SJSA1 (cell line): ENCODE measurements at regions not wholly inside any gene's neighbourhood (a gene's known extent, or its start where the extent isn't known, plus 50 kb on each side); places are given as distances from the start of the nearest gene placed in this dataset.

Source experiments
- DNase-seq, 2 experiments: peaks; one replicate each; pipeline ENCODE4 v3.0.0-alpha.2; 2015 to 2020; ENCODE audit warnings: low spot score in 2 of 2, low read depth in 1 of 2
- H3K27ac ChIP-seq: fragments of 250-450 bp; sonication (Bioruptor Pico); 2 replicates; pipeline ENCODE4 v1.5.1; 2020; ENCODE audit warnings: mild to moderate bottlenecking, moderate library complexity
- H3K27me3 ChIP-seq: fragments of 250-450 bp; sonication (Bioruptor Pico); replicated peaks from 2 replicates; pipeline ENCODE4 v1.5.1; 2020; ENCODE audit warnings: mild to moderate bottlenecking, moderate library complexity
- H3K36me3 ChIP-seq: fragments of 250-450 bp; sonication (Bioruptor Pico); 2 replicates; pipeline ENCODE4 v1.5.1; 2020; ENCODE audit warnings: mild to moderate bottlenecking
- H3K4me1 ChIP-seq: fragments of 250-450 bp; sonication (Bioruptor Pico); replicated peaks from 2 replicates; pipeline ENCODE4 v1.6.1; 2021; ENCODE audit warnings: mild to moderate bottlenecking
- H3K4me3 ChIP-seq: fragments of 250-450 bp; sonication (Bioruptor Pico); 2 replicates; pipeline ENCODE4 v1.5.1; 2020; ENCODE audit warnings: mild to moderate bottlenecking
- H3K9me3 ChIP-seq: fragments of 250-450 bp; sonication (Bioruptor Pico); replicated peaks from 2 replicates; pipeline ENCODE4 v1.5.1; 2020; ENCODE audit warnings: mild to moderate bottlenecking

DNA sequence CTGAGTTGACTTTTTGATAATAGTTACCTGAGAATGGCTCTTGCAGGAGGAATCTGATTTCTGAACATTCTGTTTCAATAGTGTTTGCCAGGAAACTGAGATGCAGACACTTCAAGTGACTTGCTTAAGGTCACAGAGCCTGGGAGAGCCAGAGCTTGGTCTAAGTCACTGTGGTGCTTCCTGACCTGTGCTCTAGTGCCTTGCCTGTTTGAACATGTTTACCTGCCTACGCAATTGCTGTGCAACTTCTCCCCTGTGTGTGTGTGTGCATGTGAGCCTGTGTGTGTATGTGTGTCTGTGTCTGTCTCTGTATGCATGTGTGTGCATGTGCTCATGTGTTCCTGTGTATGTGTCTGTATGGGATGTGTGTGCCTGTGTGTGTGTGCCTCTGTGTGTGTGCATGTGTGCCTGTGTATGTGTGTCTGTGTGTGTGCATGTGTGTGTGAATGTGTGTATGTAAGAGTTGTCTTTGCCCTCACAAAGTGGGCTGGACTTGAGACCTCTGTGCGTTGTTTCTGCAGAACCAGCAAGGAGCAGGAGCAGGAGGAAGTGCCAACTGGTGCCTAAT, 185.8 kb downstream of the GADD45G start:
- no peaks in the 10 kb centered on the region for H3K4me1 ChIP-seq
- H3K9me3 ChIP-seq = no peaks in the 10 kb centered on the region
- H3K4me3 ChIP-seq = no peak overlapping the region
- no peaks in the 10 kb centered on the region for H3K27me3 ChIP-seq
- no peaks in the 10 kb centered on the region for H3K36me3 ChIP-seq
- no peak for DNase-seq
- no peak overlapping the region for H3K27ac ChIP-seq

- Histone ChIP-seq H3K4me3 (no peak overlapping the region), H3K27me3 (no peaks in the 10 kb centered on the region), H3K27ac (no peak overlapping the region), H3K4me1 (no peaks in the 10 kb centered on the region), H3K36me3 (no peaks in the 10 kb centered on the region), H3K9me3 (no peaks in the 10 kb centered on the region)
- DNase-seq = no peak
Measured at GRCh38 chr9:89791754-89792153, 186.9 kb downstream of the GADD45G start.

DNA sequence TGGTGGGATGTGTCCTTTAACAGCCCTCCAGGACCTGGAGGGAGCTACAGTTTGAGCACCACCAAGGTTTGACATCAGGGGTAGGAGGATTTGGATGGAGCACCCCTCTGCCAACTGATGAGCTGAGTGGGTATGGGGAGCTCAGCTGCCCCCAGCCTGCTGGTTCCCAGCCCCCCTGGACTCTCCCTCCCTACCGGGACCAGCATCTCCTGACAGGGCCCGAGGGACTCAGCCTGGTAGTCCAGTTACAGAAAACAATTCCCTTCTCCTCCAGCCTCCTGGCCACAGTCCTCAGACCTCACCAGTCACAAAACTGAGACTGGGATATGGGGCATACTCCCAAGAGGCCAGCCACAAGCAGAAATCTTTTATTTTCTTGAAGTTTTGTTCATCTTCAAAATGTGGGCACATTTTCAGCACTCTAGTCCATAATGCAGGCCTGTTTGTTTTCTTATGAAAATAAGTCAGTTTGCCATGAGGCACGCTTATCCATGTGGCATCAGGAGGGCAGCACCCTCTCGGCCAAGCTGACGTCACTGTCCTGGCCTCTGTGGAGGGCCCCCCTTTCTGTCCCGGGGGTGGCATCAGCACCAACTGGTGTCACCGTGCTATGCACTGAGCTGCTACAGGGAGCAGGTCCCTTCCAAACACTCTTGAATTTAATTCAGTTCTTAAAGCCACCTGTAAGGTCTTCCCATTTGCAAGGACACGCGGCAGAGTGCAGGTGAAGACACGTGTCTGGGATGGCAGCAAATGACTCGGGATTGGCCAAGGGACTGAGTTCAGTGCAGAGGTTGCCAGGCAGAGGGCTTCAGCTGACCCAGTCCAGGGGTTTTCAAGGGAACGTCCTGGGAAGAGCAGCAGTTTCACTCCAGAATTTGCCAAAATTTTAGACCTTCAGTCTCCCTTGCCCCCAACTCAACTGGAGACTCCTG, 187.6 kb downstream of the GADD45G start:
- DNase-seq = no peak
- no peaks in the 10 kb centered on the region for H3K36me3 ChIP-seq
- H3K4me1 ChIP-seq = no peaks in the 10 kb centered on the region
- no peak overlapping the region for H3K27ac ChIP-seq
- H3K9me3 ChIP-seq = no peaks in the 10 kb centered on the region
- no peak overlapping the region for H3K4me3 ChIP-seq
- no peaks in the 10 kb centered on the region for H3K27me3 ChIP-seq

DNA sequence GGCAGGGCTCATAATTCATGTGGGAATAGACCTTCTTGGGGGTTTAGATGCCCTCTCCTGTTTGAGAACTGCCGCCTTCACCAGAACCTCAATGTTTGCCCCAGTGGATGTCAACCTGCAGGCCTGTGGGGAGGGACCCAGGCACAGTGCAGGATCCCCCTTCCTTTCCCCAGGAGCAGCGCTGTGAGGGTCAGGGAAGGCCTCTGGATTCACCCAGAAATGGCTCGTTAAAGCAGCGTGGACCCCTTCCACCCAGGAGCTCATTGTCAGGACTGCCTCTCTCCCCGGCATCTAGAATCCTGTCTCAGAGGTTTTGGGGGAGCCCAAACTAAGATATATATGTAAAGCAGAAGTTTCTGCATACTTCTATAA, 188.3 kb downstream of the GADD45G start:
- Histone ChIP-seq H3K4me3 (no peak overlapping the region), H3K36me3 (no peaks in the 10 kb centered on the region), H3K27me3 (no peaks in the 10 kb centered on the region), H3K4me1 (no peaks in the 10 kb centered on the region), H3K27ac (no peak overlapping the region), H3K9me3 (no peaks in the 10 kb centered on the region)
- no peak for DNase-seq

- H3K27ac ChIP-seq = no peak overlapping the region
- H3K9me3 ChIP-seq = no peaks in the 10 kb centered on the region
- H3K36me3 ChIP-seq = no peaks in the 10 kb centered on the region
- H3K4me3 ChIP-seq = no peak overlapping the region
- H3K27me3 ChIP-seq = no peaks in the 10 kb centered on the region
- H3K4me1 ChIP-seq = no peaks in the 10 kb centered on the region
- DNase-seq = no peak
Measured at GRCh38 chr9:89793551-89793950, 188.7 kb downstream of the GADD45G start.

GRCh38 chr9:89794918-89795317, 190.1 kb downstream of the GADD45G start:
- no peak for DNase-seq
- Histone ChIP-seq H3K27ac (no peak overlapping the region), H3K4me1 (no peaks in the 10 kb centered on the region), H3K27me3 (no peaks in the 10 kb centered on the region), H3K4me3 (no peak overlapping the region), H3K9me3 (no peaks in the 10 kb centered on the region), H3K36me3 (no peaks in the 10 kb centered on the region)

DNA sequence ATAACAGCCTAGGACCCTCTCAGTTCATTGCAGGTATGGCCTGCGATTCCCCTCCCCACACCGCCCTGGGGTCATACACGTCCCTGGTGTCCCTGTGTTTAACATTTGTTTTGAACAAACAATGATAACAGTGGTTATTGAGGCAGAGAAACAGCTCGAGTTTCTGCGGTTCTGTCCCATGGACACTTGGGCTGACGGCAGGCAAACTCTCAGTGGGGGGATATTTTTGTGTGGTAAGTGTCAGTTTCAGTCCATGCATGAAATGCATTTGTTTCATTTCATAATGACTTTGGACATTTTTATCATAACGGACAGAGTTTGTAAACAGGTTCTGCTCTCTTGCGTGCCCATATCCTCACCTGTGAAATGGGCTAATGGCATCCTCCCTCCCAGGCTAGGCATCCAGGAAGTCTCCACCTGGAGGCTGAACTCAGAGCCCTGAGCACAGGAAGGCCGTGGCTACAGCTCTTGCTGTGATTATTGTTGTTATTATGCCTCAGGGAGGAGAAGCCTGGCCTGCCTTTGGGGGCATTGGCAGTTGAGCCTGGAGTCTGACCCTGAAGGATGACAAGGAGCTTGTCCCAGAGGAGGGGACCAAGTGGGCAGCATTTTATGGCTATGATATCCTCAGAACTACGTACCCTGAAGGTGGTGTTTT, 190.9 kb downstream of the GADD45G start:
- no peaks in the 10 kb centered on the region for H3K9me3 ChIP-seq
- no peaks in the 10 kb centered on the region for H3K4me1 ChIP-seq
- H3K4me3 ChIP-seq = no peak overlapping the region
- H3K27me3 ChIP-seq = no peaks in the 10 kb centered on the region
- H3K27ac ChIP-seq = no peak overlapping the region
- DNase-seq = no peak
- H3K36me3 ChIP-seq = no peaks in the 10 kb centered on the region

DNA sequence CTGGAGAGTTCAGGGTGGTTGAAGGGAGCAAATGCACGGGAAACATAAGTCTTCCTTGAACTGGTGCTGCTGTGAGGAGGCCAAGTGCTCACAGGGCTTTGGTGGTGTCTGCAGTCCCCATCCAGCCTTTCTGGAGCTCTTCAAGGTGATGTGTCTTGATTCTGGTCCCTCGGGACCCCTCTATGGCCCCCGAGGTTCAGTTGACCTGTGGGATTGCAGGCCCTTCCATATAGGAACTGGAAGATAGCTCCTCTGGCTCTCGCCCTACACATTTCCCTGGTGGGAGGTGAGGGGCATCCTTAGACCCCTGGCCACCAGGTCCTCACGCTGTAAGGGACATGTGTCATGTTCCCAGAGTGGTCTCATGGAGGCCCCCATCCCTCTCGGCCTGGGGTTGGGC, 191.8 kb downstream of the GADD45G start:
- Histone ChIP-seq H3K27me3 (no peaks in the 10 kb centered on the region), H3K4me1 (no peaks in the 10 kb centered on the region)
- no peak for DNase-seq

DNA sequence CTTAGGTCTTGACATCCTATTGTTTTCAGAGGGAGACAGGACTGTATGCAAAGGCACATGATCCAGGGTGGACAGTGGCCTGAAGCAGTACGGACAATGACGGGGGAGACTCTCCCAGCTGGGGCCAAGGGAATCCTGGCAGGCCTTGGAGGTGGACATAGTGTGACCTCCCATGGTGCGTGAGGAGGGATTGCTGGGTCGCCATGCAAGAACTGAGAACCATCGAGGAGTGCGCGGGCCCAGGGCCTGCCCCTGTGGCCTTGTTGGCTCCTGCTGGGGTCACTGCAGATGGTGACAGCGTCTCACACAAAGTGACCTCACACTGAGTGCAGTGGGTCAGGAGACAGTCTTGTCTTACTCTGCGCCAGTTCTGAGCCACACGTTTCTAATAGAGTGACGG, 192.4 kb downstream of the GADD45G start:
- no peak overlapping the region for H3K27ac ChIP-seq
- no peaks in the 10 kb centered on the region for H3K4me1 ChIP-seq
- no peak for DNase-seq
- H3K36me3 ChIP-seq = no peaks in the 10 kb centered on the region
- H3K27me3 ChIP-seq = no peaks in the 10 kb centered on the region
- no peak overlapping the region for H3K4me3 ChIP-seq
- no peaks in the 10 kb centered on the region for H3K9me3 ChIP-seq

More for the DNA sequence above, 191.8 kb downstream of the GADD45G start:
- Histone ChIP-seq H3K27ac (no peak overlapping the region), H3K4me3 (no peak overlapping the region), H3K9me3 (no peaks in the 10 kb centered on the region), H3K36me3 (no peaks in the 10 kb centered on the region)

- Histone ChIP-seq H3K36me3 (no peaks in the 10 kb centered on the region), H3K9me3 (no peaks in the 10 kb centered on the region), H3K27me3 (no peaks in the 10 kb centered on the region), H3K4me3 (no peak overlapping the region), H3K27ac (no peak overlapping the region), H3K4me1 (no peaks in the 10 kb centered on the region)
- DNase-seq = no peak
Measured at GRCh38 chr9:89797937-89798455, 193.2 kb downstream of the GADD45G start.

DNA sequence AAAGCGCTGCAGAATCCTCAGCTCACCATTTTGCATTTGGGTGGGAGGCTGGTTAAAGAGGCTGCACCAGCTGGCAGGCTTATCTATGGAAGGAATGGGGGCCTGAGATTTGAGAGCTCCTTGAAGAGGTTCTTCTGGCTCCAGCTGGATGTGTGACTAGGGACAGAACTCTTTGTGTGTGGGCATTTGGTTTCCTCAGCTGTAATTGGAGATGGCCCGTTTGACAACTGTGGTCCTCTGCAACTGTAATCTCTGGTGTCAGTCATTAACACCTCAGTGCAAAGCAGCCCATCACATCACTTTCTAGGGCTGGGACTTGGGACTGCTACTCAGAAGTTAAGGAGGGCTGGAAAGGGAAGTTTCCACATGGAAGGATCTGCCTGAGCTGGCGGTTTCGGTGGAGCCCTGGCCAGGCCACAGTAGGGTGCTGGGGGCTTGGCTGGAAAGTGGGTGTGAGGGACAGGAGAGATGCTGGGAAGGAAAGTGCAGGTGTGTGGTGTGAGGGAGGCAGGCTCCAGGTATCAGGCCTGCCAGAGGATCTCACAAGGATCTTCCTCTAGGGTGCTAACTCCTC, 193.8 kb downstream of the GADD45G start:
- Histone ChIP-seq H3K4me3 (no peak overlapping the region), H3K4me1 (no peaks in the 10 kb centered on the region), H3K36me3 (no peaks in the 10 kb centered on the region), H3K9me3 (no peaks in the 10 kb centered on the region), H3K27ac (no peak overlapping the region), H3K27me3 (no peaks in the 10 kb centered on the region)
- DNase-seq = no peak

DNA sequence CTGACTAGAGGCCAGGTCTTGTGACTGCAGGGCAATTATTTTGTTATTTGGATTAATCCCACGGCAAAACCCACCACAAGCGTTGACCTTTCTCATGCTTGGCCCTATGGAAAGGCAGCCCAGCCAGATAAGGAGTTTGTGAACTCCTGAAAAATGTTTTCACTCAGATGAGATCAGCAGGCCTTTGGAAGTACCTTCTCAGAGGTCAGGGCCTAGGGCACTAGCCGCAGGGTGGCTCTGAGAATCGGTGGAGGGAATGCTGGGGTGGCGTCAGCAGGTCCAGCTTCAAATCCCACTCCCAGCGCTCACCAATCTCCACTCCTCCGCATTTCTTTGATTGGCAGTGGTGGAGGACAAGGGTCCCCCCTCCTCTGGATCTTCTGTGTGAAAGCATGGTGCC, 194.4 kb downstream of the GADD45G start:
- H3K4me3 ChIP-seq = no peak overlapping the region
- DNase-seq = no peak
- no peak overlapping the region for H3K27ac ChIP-seq
- no peaks in the 10 kb centered on the region for H3K4me1 ChIP-seq
- H3K36me3 ChIP-seq = no peaks in the 10 kb centered on the region
- H3K9me3 ChIP-seq = no peaks in the 10 kb centered on the region
- no peaks in the 10 kb centered on the region for H3K27me3 ChIP-seq

DNA sequence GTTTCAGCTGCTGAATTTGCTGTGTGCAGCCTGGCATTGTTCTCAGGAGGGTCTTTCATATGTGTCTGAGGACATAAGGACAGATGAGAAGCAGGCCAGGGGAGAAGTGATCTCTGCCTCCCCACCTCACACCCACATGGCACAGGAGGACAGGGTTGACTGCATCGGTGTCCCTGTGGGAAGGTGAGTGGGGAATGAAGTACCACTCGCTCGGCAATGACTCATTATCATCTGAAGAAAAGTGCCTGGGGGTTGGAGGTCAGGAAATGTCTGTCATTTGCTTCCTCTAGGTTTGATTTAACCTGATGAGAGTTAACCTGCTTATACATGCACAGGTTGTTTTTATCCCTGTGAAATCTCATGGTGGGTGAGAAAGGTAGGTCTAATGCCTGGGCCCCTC, 195.0 kb downstream of the GADD45G start:
- no peak for DNase-seq
- Histone ChIP-seq H3K4me3 (no peak overlapping the region), H3K4me1 (no peaks in the 10 kb centered on the region), H3K27me3 (no peaks in the 10 kb centered on the region), H3K36me3 (no peaks in the 10 kb centered on the region), H3K27ac (no peak overlapping the region), H3K9me3 (no peaks in the 10 kb centered on the region)

GRCh38 chr9:89801341-89801740, 196.5 kb downstream of the GADD45G start:
- no peak for DNase-seq
- Histone ChIP-seq H3K36me3 (no peaks in the 10 kb centered on the region), H3K27me3 (no peaks in the 10 kb centered on the region)

More at GRCh38 chr9:89801341-89801740, 196.5 kb downstream of the GADD45G start:
- no peaks in the 10 kb centered on the region for H3K9me3 ChIP-seq
- no peak overlapping the region for H3K27ac ChIP-seq
- H3K4me1 ChIP-seq = no peaks in the 10 kb centered on the region
- H3K4me3 ChIP-seq = no peak overlapping the region
